GM12878 (cell line): ENCODE measurements at regions not wholly inside any gene's neighbourhood (a gene's known extent, or its start where the extent isn't known, plus 50 kb on each side); places are given as distances from the start of the nearest gene placed in this dataset.

Source experiments
- BCLAF1 ChIP-seq: fragments of 450-650 bp; IDR thresholded peaks from 2 replicates; pipeline ENCODE4 v1.6.1; 2017; ENCODE audit warnings: antibody characterized with exemption, mild to moderate bottlenecking, moderate library complexity
- CEBPB ChIP-seq, 2 experiments: fragments of 150-350 bp in 1 of 2; IDR thresholded peaks; 2 replicates each; pipeline ENCODE4 v1.6.1; 2012 to 2014; ENCODE audit warnings: low read depth in 2 of 2, low read length in 2 of 2, borderline replicate concordance in 1 of 2, inconsistent platforms in 1 of 2
- CTCF ChIP-seq, 3 experiments: IDR thresholded peaks in 2 of 3; conservative IDR thresholded peaks in 1 of 3; 2 replicates each; pipeline ENCODE4 v1.5.1; 2011; ENCODE audit warnings: low read depth in 3 of 3, low read length in 3 of 3, mild to moderate bottlenecking in 3 of 3, control low read depth in 2 of 3, moderate library complexity in 2 of 3, inconsistent platforms in 1 of 3, mixed read lengths in 1 of 3; ENCODE audit not compliant: control insufficient read depth in 2 of 3, insufficient read depth in 1 of 3; ENCODE audit errors: extremely low read depth in 1 of 3
- DPF2 ChIP-seq: fragments of 450-650 bp; IDR thresholded peaks from 2 replicates; pipeline ENCODE4 v1.6.1; 2017; ENCODE audit warnings: mild to moderate bottlenecking
- EP300 ChIP-seq, 2 experiments: fragments of 150-350 bp in 1 of 2; IDR thresholded peaks; 2 replicates each; pipeline ENCODE4 v1.6.1; 2011 to 2012; ENCODE audit warnings: low read depth in 2 of 2, low read length in 2 of 2, borderline replicate concordance in 1 of 2, improper control_type of control experiment in 1 of 2, inconsistent platforms in 1 of 2; ENCODE audit not compliant: control insufficient read depth in 1 of 2
- FOS ChIP-seq: IDR thresholded peaks from 3 replicates; pipeline ENCODE4 v1.6.1; 2011; ENCODE audit warnings: borderline replicate concordance; ENCODE audit not compliant: insufficient read length; ENCODE audit errors: extremely low read depth
- POLR2A ChIP-seq: IDR thresholded peaks from 2 replicates; pipeline ENCODE4 v1.6.1; 2011; ENCODE audit warnings: low read depth, mild to moderate bottlenecking, low read length
- RCOR1 ChIP-seq: conservative IDR thresholded peaks from 2 replicates; pipeline ENCODE4 v1.6.1; 2012; ENCODE audit warnings: low read depth, low read length, improper control_type of control experiment
- REST ChIP-seq: IDR thresholded peaks from 2 replicates; pipeline ENCODE4 v1.6.1; 2012; ENCODE audit warnings: mild to moderate bottlenecking, low read depth, low read length
- YY1 ChIP-seq: IDR thresholded peaks from 2 replicates; pipeline ENCODE4 v1.6.1; 2011; ENCODE audit warnings: low read depth, mild to moderate bottlenecking, low read length
- ZBTB40 ChIP-seq: fragments of 450-650 bp; IDR thresholded peaks from 2 replicates; pipeline ENCODE4 v1.6.1; 2016; ENCODE audit warnings: mild to moderate bottlenecking, moderate library complexity, borderline replicate concordance
- ZNF24 ChIP-seq: fragments of 450-650 bp; IDR thresholded peaks from 2 replicates; pipeline ENCODE4 v1.6.1; 2017; ENCODE audit warnings: antibody characterized with exemption, mild to moderate bottlenecking
- ZNF384 ChIP-seq: IDR thresholded peaks from 2 replicates; pipeline ENCODE4 v1.6.1; 2012; ENCODE audit warnings: low read depth, mild to moderate bottlenecking, low read length, improper control_type of control experiment, borderline replicate concordance

GRCh38 chr6:170230520-170231292 lies 60.2 kb downstream of the DLL1 start:
- TF ChIP-seq BCLAF1 (no peak), CTCF (IDR thresholded peaks at IDR 0.05 in 2 of 3, conservative IDR thresholded peaks at IDR 0.05 in 1 of 3; ENCODE audit: control insufficient read depth in 2 of 3, extremely low read depth in 1 of 3, insufficient read depth in 1 of 3, low read depth in 3 of 3, low read length in 3 of 3) (no peak), FOS (no peak), POLR2A (no peak), RCOR1 (no peak), DPF2 (no peak), ZNF384 (no peak), EP300 (IDR thresholded peaks at IDR 0.05; ENCODE audit: borderline replicate concordance in 1 of 2, control insufficient read depth in 1 of 2, low read depth in 2 of 2, low read length in 2 of 2) (no peak), ZBTB40 (no peak), ZNF24 (no peak), YY1 (no peak), CEBPB (IDR thresholded peaks at IDR 0.05; ENCODE audit: borderline replicate concordance in 1 of 2, low read depth in 2 of 2, low read length in 2 of 2) (no peak), REST (no peak)
